ENCODE measurements at regions not wholly inside any gene's neighbourhood (a gene's known extent, or its start where the extent isn't known, plus 50 kb on each side); places are given as distances from the start of the nearest gene placed in this dataset.

DNA sequence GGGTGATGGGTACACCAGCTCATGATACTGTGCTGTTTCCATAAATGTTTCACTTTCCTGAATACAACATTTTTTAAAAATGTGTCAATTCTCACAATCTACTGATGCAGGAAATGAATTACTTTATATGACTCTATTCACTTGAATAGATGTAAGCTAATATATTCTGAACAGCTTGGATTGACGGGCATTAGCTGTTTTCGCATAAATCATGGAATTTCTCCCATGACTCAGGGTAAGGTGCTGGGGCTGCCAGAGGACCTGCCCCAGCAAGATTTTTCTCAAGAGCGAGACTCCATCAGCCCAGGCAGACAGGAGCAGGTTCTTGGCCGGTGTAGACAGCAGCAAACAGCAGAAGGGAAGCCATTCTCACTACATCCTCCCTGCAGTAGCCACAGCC, 107.1 kb downstream of the PFKFB3 start:
- H2AFZ ChIP-seq (ENCODE audit: low read length) = no peak overlapping the region
- no peak overlapping the region for H3K4me3 ChIP-seq (replicated peaks in 1 of 3; ENCODE audit: insufficient read depth in 1 of 3, low read depth in 2 of 3, low read length in 3 of 3)
- no peak overlapping the region for H3K27ac ChIP-seq (ENCODE audit: extremely low read length, insufficient read depth, low read length)
- no peak for FAIRE-seq
- in situ Hi-C loops (cut with HindIII; ENCODE audit: extremely low pct_ligation_motif_present, low pct_unique_long_range_greater_than_20kb) = no loop called here
- ChIA-PET CTCF (ENCODE audit: low intra/inter-chr PET ratio, low total read pairs) (no interaction called here), POLR2A (no interaction called here)
- 94% methylated on average over 2 of the region's 4 CpGs for WGBS (ENCODE audit: low lambda C conversion rate)
- no peak for ATAC-seq
- no peaks in the 10 kb centered on the region for H3K36me3 ChIP-seq (replicated peaks in 1 of 2; ENCODE audit: control insufficient read depth in 1 of 2, insufficient read depth in 2 of 2, low read length in 2 of 2)
- no peak for DNase-seq (ENCODE audit: low spot score)
- H3K9me3 ChIP-seq (ENCODE audit: low read length) = peaks cover 6% of the 10 kb centered on the region; the same call in 1 of the 2 replicates
- peaks cover 0 to 29% of the 10 kb centered on the region in 2 experiments; a peak in 2 of 5 replicates for H3K27me3 ChIP-seq (ENCODE audit: control insufficient read depth in 1 of 2, insufficient read depth in 2 of 2, low read length in 2 of 2)
- H3K4me1 ChIP-seq (ENCODE audit: insufficient read depth, low read length) = no peaks in the 10 kb centered on the region; the same call in 1 of the 2 replicates
- H3K79me2 ChIP-seq (ENCODE audit: insufficient read depth, low read length) = no peaks in the 10 kb centered on the region
- no peak overlapping the region for H3K9ac ChIP-seq (ENCODE audit: insufficient read depth, low read depth, low read length)
- no peak overlapping the region for H3K4me2 ChIP-seq (ENCODE audit: low read depth, low read length)
- no TSS peak for BruUV-seq (replicated peaks)
- H4K20me1 ChIP-seq (ENCODE audit: insufficient read depth, low read length) = no peaks in the 10 kb centered on the region
- intact Hi-C loops (cut with micrococcal nuclease; ENCODE audit: unreplicated experiment) = no loop called here
- TF ChIP-seq PATZ1 (CRISPR knock-in tag; IDR thresholded peaks at IDR 0.05) (no peak), GPBP1L1 (CRISPR knock-in tag; IDR thresholded peaks at IDR 0.05) (no peak), SRSF9 (IDR thresholded peaks at IDR 0.05; ENCODE audit: borderline replicate concordance, insufficient read depth, low read depth, low read length, poor library complexity, severe bottlenecking) (no peak), TCF7 (IDR thresholded peaks at IDR 0.05; ENCODE audit: low read depth) (no peak), TOE1 (CRISPR knock-in tag; IDR thresholded peaks at IDR 0.05) (no peak), HOMEZ (CRISPR knock-in tag; IDR thresholded peaks at IDR 0.05; ENCODE audit: low read depth) (no peak), SATB2 (CRISPR knock-in tag; IDR thresholded peaks at IDR 0.05) (no peak), HNF1A (IDR thresholded peaks at IDR 0.05; ENCODE audit: low read depth) (no peak), HNF1A (CRISPR knock-in tag; IDR thresholded peaks at IDR 0.05; ENCODE audit: borderline replicate concordance) (no peak), AGO2 (optimal IDR thresholded peaks at IDR 0.05; ENCODE audit: low read depth, low read length) (no peak), MTF2 (CRISPR knock-in tag; IDR thresholded peaks at IDR 0.05; ENCODE audit: borderline replicate concordance) (no peak), PRPF4 (IDR thresholded peaks at IDR 0.05; ENCODE audit: low read depth, low read length, poor library complexity, severe bottlenecking) (no peak), PLRG1 (conservative IDR thresholded peaks at IDR 0.05) (no peak), NFYB (CRISPR knock-in tag; IDR thresholded peaks at IDR 0.05) (no peak), ZBTB42 (CRISPR knock-in tag; IDR thresholded peaks at IDR 0.05) (no peak), SNAI1 (CRISPR knock-in tag; IDR thresholded peaks at IDR 0.05; ENCODE audit: borderline replicate concordance) (no peak), SP4 (CRISPR knock-in tag; IDR thresholded peaks at IDR 0.05) (no peak), TGIF2 (CRISPR knock-in tag; IDR thresholded peaks at IDR 0.05) (no peak)
